Neuronal stem cell (in vitro differentiated cells): ENCODE measurements at regions not wholly inside any gene's neighbourhood (a gene's known extent, or its start where the extent isn't known, plus 50 kb on each side); places are given as distances from the start of the nearest gene placed in this dataset.

ENCODE experiments used
- DNase-seq: peaks from one replicate; pipeline ENCODE4 v3.0.0-alpha.2; 2013; ENCODE audit warnings: low spot score
- H2AFZ ChIP-seq: one replicate; pipeline ENCODE4 v1.6.1; 2013; ENCODE audit warnings: mild to moderate bottlenecking, low read length, inconsistent platforms
- H2AK5ac ChIP-seq: 2 replicates; pipeline ENCODE4 v1.6.1; 2013; ENCODE audit warnings: low read depth, mild to moderate bottlenecking, inconsistent platforms, low read length, moderate library complexity, mixed read lengths
- H2BK120ac ChIP-seq: 2 replicates; pipeline ENCODE4 v1.6.1; 2013; ENCODE audit warnings: low read depth, mild to moderate bottlenecking, inconsistent platforms, low read length, moderate library complexity, mixed read lengths
- H2BK12ac ChIP-seq: one replicate; pipeline ENCODE4 v1.6.1; 2013; ENCODE audit warnings: low read length, inconsistent platforms
- H2BK15ac ChIP-seq: 2 replicates; pipeline ENCODE4 v1.6.1; 2013; ENCODE audit warnings: mild to moderate bottlenecking, low read length, inconsistent platforms, mixed read lengths
- H2BK5ac ChIP-seq: one replicate; pipeline ENCODE4 v1.6.1; 2013; ENCODE audit warnings: inconsistent platforms, mild to moderate bottlenecking, low read length, moderate library complexity
- H3K14ac ChIP-seq: one replicate; pipeline ENCODE4 v1.6.1; 2013; ENCODE audit warnings: low read length, inconsistent platforms
- H3K18ac ChIP-seq: 2 replicates; pipeline ENCODE4 v1.6.1; 2013; ENCODE audit warnings: low read length, inconsistent platforms
- H3K23ac ChIP-seq: 2 replicates; pipeline ENCODE4 v1.6.1; 2013; ENCODE audit warnings: low read depth, mild to moderate bottlenecking, mixed read lengths, low read length, inconsistent platforms; ENCODE audit not compliant: poor library complexity
- H3K27ac ChIP-seq: replicated peaks from 3 replicates; pipeline ENCODE4 v1.5.1; 2013; ENCODE audit warnings: low read length, inconsistent platforms
- H3K27me3 ChIP-seq, 3 experiments: 2 replicates each; pipeline ENCODE4 v1.6.1; 2013; ENCODE audit warnings: low read length in 3 of 3, mild to moderate bottlenecking in 2 of 3, inconsistent platforms in 1 of 3, low read depth in 1 of 3, mixed read lengths in 1 of 3, moderate library complexity in 1 of 3; ENCODE audit not compliant: control insufficient read depth in 3 of 3, insufficient read depth in 3 of 3
- H3K36me3 ChIP-seq, 2 donors: replicated peaks in 1 of 2; 2 replicates each; pipeline ENCODE4 v1.6.1; 2013; ENCODE audit warnings: low read length in 2 of 2; ENCODE audit not compliant: control insufficient read depth in 2 of 2, insufficient read depth in 2 of 2
- H3K4ac ChIP-seq: 2 replicates; pipeline ENCODE4 v1.6.1; 2013; ENCODE audit warnings: inconsistent platforms, mild to moderate bottlenecking, low read length, moderate library complexity
- H3K4me1 ChIP-seq, 2 donors: 1 replicate in 1 of 2; 2 replicates in 1 of 2; pipeline ENCODE4 v1.6.1; 2013; ENCODE audit warnings: low read length in 2 of 2, low read depth in 1 of 2; ENCODE audit not compliant: control insufficient read depth in 2 of 2, insufficient read depth in 1 of 2
- H3K4me2 ChIP-seq: one replicate; pipeline ENCODE4 v1.6.1; 2013; ENCODE audit warnings: mild to moderate bottlenecking, low read length, inconsistent platforms; ENCODE audit not compliant: insufficient read depth, poor library complexity, severe bottlenecking
- H3K4me3 ChIP-seq, 2 donors: 2 replicates each; pipeline ENCODE4 v1.5.1; 2013; ENCODE audit warnings: low read length in 2 of 2, mild to moderate bottlenecking in 2 of 2, inconsistent platforms in 1 of 2, moderate library complexity in 1 of 2
- H3K79me1 ChIP-seq: one replicate; pipeline ENCODE4 v1.6.1; 2013; ENCODE audit warnings: low read depth, mild to moderate bottlenecking, inconsistent platforms, low read length, moderate library complexity
- H3K9ac ChIP-seq: one replicate; pipeline ENCODE4 v1.6.1; 2013; ENCODE audit warnings: mild to moderate bottlenecking, low read depth, low read length, inconsistent platforms; ENCODE audit not compliant: poor library complexity
- H3K9me3 ChIP-seq, 2 donors: replicated peaks in 1 of 2; 2 replicates each; pipeline versions ENCODE3 to v1.6.1; 2013; ENCODE audit warnings: low read length in 2 of 2, mild to moderate bottlenecking in 2 of 2, inconsistent platforms in 1 of 2, low read depth in 1 of 2, mixed read lengths in 1 of 2, moderate library complexity in 1 of 2; ENCODE audit not compliant: control insufficient read depth in 2 of 2, insufficient read depth in 1 of 2
- H4K8ac ChIP-seq: one replicate; pipeline ENCODE4 v1.6.1; 2013; ENCODE audit warnings: low read depth, mild to moderate bottlenecking, inconsistent platforms, low read length, moderate library complexity
- H4K91ac ChIP-seq: one replicate; pipeline ENCODE4 v1.6.1; 2013; ENCODE audit warnings: low read length, low read depth, mild to moderate bottlenecking, inconsistent platforms; ENCODE audit not compliant: poor library complexity
- WGBS, 2 donors: extraction: QIAGEN DNeasy Blood & Tissue Kit; methylation state at CpG; one replicate each; pipeline ENCODE4 v1.1.7; 2013; ENCODE audit warnings: missing lambda C conversion rate in 2 of 2, mixed read lengths in 1 of 2; ENCODE audit not compliant: insufficient read length in 2 of 2, insufficient replicate concordance in 1 of 2; ENCODE audit errors: extremely low coverage in 2 of 2; 5-methylcytosine and 5-hydroxymethylcytosine counted together

- no peak overlapping the region for H3K4me3 ChIP-seq
- H3K4me1 ChIP-seq: peaks cover 0 to 1% of the 10 kb centered on the region in 2 donors
- H3K14ac ChIP-seq: no peak overlapping the region
- no CpG with 5 or more reads among the region's 2 CpGs for WGBS, 2 donors
- no peaks in the 10 kb centered on the region for H3K36me3 ChIP-seq
- H3K4me2 ChIP-seq: no peak overlapping the region
- H2BK120ac ChIP-seq: no peak overlapping the region
- no peaks in the 10 kb centered on the region for H3K27me3 ChIP-seq
- H3K23ac ChIP-seq: no peak overlapping the region
- no peak overlapping the region for H2BK15ac ChIP-seq
- H2BK12ac ChIP-seq: no peak overlapping the region
- no peaks in the 10 kb centered on the region for H3K79me1 ChIP-seq
- H3K9ac ChIP-seq: no peak overlapping the region
- DNase-seq: no peak
- H3K4ac ChIP-seq: no peak overlapping the region
- H3K18ac ChIP-seq: no peak overlapping the region
- H2AK5ac ChIP-seq: no peak overlapping the region
- peak overlapping the region; percentile 28 for H2AFZ ChIP-seq
- H4K8ac ChIP-seq: no peak overlapping the region
- H4K91ac ChIP-seq: no peak overlapping the region
- no peaks in the 10 kb centered on the region for H3K9me3 ChIP-seq
- no peak overlapping the region for H2BK5ac ChIP-seq
- no peak overlapping the region for H3K27ac ChIP-seq
These were observed 140.3 kb downstream of the OSR1 start for GRCh38 chr2:19218166-19218565.

- Histone ChIP-seq H3K9me3 (no peaks in the 10 kb centered on the region), H3K9ac (no peak overlapping the region), H3K27me3 (no peaks in the 10 kb centered on the region), H3K4me3 (no peak overlapping the region), H2BK12ac (no peak overlapping the region), H3K14ac (no peak overlapping the region), H3K36me3 (no peaks in the 10 kb centered on the region), H4K8ac (no peak overlapping the region), H2AK5ac (no peak overlapping the region), H2BK120ac (no peak overlapping the region), H4K91ac (no peak overlapping the region), H3K18ac (no peak overlapping the region), H3K4me1 (peaks cover 0 to 1% of the 10 kb centered on the region in 2 donors), H3K23ac (no peak overlapping the region), H3K79me1 (no peaks in the 10 kb centered on the region), H2AFZ (no peak overlapping the region), H3K4me2 (no peak overlapping the region), H3K4ac (no peak overlapping the region), H2BK15ac (no peak overlapping the region), H3K27ac (no peak overlapping the region), H2BK5ac (no peak overlapping the region)
- no CpG with 5 or more reads among the region's 2 CpGs for WGBS, 2 donors
- no peak for DNase-seq
These were observed 141.5 kb downstream of the OSR1 start for GRCh38 chr2:19216676-19217602.

- Histone ChIP-seq H3K14ac (no peak overlapping the region), H3K4me2 (no peak overlapping the region), H3K23ac (no peak overlapping the region), H2AFZ (no peak overlapping the region), H2BK12ac (no peak overlapping the region), H3K18ac (no peak overlapping the region), H2AK5ac (no peak overlapping the region), H3K4ac (no peak overlapping the region), H3K9ac (no peak overlapping the region), H3K4me1 (peaks cover 0 to 1% of the 10 kb centered on the region in 2 donors), H4K91ac (no peak overlapping the region), H2BK120ac (no peak overlapping the region), H4K8ac (no peak overlapping the region), H2BK15ac (no peak overlapping the region), H3K9me3 (no peaks in the 10 kb centered on the region), H3K27me3 (no peaks in the 10 kb centered on the region), H3K27ac (no peak overlapping the region), H3K4me3 (no peak overlapping the region), H2BK5ac (no peak overlapping the region), H3K79me1 (no peaks in the 10 kb centered on the region), H3K36me3 (no peaks in the 10 kb centered on the region)
- no peak for DNase-seq
- WGBS, 2 donors: no CpG with 5 or more reads among the region's 2 CpGs
These were observed 142.2 kb downstream of the OSR1 start for GRCh38 chr2:19216238-19216637.

GRCh38 chr2:19214682-19215391, 143.6 kb downstream of the OSR1 start:
- H3K79me1 ChIP-seq: no peaks in the 10 kb centered on the region
- no peak overlapping the region for H3K4ac ChIP-seq
- 100% methylated on average over 2 of the region's 5 CpGs for WGBS, 2 donors
- H4K8ac ChIP-seq: no peak overlapping the region
- no peak overlapping the region for H2AK5ac ChIP-seq
- H2BK12ac ChIP-seq: no peak overlapping the region
- H2BK5ac ChIP-seq: no peak overlapping the region
- no peak overlapping the region for H2AFZ ChIP-seq
- H3K14ac ChIP-seq: no peak overlapping the region
- no peaks in the 10 kb centered on the region for H3K27me3 ChIP-seq
- peaks cover 0 to 1% of the 10 kb centered on the region in 2 donors for H3K4me1 ChIP-seq
- no peaks in the 10 kb centered on the region for H3K9me3 ChIP-seq
- DNase-seq: no peak
- H3K18ac ChIP-seq: no peak overlapping the region
- H3K4me2 ChIP-seq: no peak overlapping the region
- H3K27ac ChIP-seq: no peak overlapping the region
- H2BK120ac ChIP-seq: no peak overlapping the region
- no peak overlapping the region for H4K91ac ChIP-seq
- H3K4me3 ChIP-seq: no peak overlapping the region
- H3K36me3 ChIP-seq: no peaks in the 10 kb centered on the region
- no peak overlapping the region for H3K23ac ChIP-seq
- no peak overlapping the region for H2BK15ac ChIP-seq
- H3K9ac ChIP-seq: no peak overlapping the region
